ENCODE measurements at regions not wholly inside any gene's neighbourhood (a gene's known extent, or its start where the extent isn't known, plus 50 kb on each side); places are given as distances from the start of the nearest gene placed in this dataset.

- no peak for TF ChIP-seq PATZ1 (CRISPR knock-in tag; IDR thresholded peaks at IDR 0.05; ENCODE audit: borderline replicate concordance)
- no peak for TF ChIP-seq OSR1 (CRISPR knock-in tag; IDR thresholded peaks at IDR 0.05)
- TF ChIP-seq RARB (CRISPR knock-in tag; IDR thresholded peaks at IDR 0.05): no peak
- TF ChIP-seq ZNF565 (CRISPR knock-in tag; conservative IDR thresholded peaks at IDR 0.05; ENCODE audit: low read depth): no peak
- no peak for TF ChIP-seq ZFP30 (CRISPR knock-in tag; IDR thresholded peaks at IDR 0.05)
- no peak for TF ChIP-seq ZNF70 (CRISPR knock-in tag; IDR thresholded peaks at IDR 0.05)
- no peak for TF ChIP-seq SNAI2 (CRISPR knock-in tag; IDR thresholded peaks at IDR 0.05)
These were observed 474.7 kb downstream of the PID1 start for GRCh38 chr2:228796386-228796785.

Data from SK-N-SH treated with all-trans-retinoic acid at 6 μM for 48 hours (cell line).